ENCODE measurements at regions not wholly inside any gene's neighbourhood (a gene's known extent, or its start where the extent isn't known, plus 50 kb on each side); places are given as distances from the start of the nearest gene placed in this dataset.

GRCh38 chr9:117597977-117598376 is 106.2 kb upstream of the TLR4 start:
- DNase-seq = no peak
- ChIA-PET POLR2A (no interaction called here), CTCF (interaction anchor here (1.3 kb wide), 1 partner anchor 15 kb away, joined by 4 read pairs; no protein-coding TSS in a partner anchor)
- Histone ChIP-seq H2AFZ (ENCODE audit: low read depth) (no peak overlapping the region), H3F3A (replicated peaks; ENCODE audit: insufficient read depth) (no peaks in the 10 kb centered on the region), H4K20me1 (ENCODE audit: insufficient read depth) (no peaks in the 10 kb centered on the region), H3K79me2 (ENCODE audit: insufficient read depth) (no peaks in the 10 kb centered on the region), H3K36me3 (replicated peaks in 1 of 2; ENCODE audit: control insufficient read depth in 1 of 2, insufficient read depth in 2 of 2, low read length in 1 of 2) (no peaks in the 10 kb centered on the region), H3K4me1 (ENCODE audit: control insufficient read depth in 1 of 2, insufficient read depth in 2 of 2, low read depth in 1 of 2, low read length in 1 of 2) (no peaks in the 10 kb centered on the region), H3K4me3 (ENCODE audit: low read depth in 2 of 2, low read length in 1 of 2) (no peak overlapping the region), H3K9me2 (no peaks in the 10 kb centered on the region), H3K27me3 (ENCODE audit: insufficient read depth) (no peaks in the 10 kb centered on the region), H3K9ac (no peak overlapping the region), H3K4me2 (no peak overlapping the region), H3K9me3 (no peaks in the 10 kb centered on the region), H3K27ac (ENCODE audit: low read depth in 2 of 2, low read length in 1 of 2) (no peak overlapping the region)
- TF ChIP-seq CTCF (IDR thresholded peaks at IDR 0.05) = no peak
- no peak for TF ChIP-seq CHD2 (IDR thresholded peaks at IDR 0.05; ENCODE audit: low read length, partially characterized antibody)
- no peak for TF ChIP-seq RFX5 (IDR thresholded peaks at IDR 0.05; ENCODE audit: low read length)
- no peak for TF ChIP-seq RAD21 (IDR thresholded peaks at IDR 0.05; ENCODE audit: low read length)
- TF ChIP-seq NRF1 (IDR thresholded peaks at IDR 0.05; ENCODE audit: low read depth, low read length) = no peak
- TF ChIP-seq ELF1 (IDR thresholded peaks at IDR 0.05) = no peak
- 35% methylated on average over 2 of the region's 2 CpGs for WGBS (ENCODE audit: low lambda C conversion rate)

- no peak for DNase-seq
- Histone ChIP-seq H3K9me3 (no peaks in the 10 kb centered on the region), H3K79me2 (ENCODE audit: insufficient read depth) (no peaks in the 10 kb centered on the region), H3K27me3 (ENCODE audit: insufficient read depth) (no peaks in the 10 kb centered on the region), H3F3A (replicated peaks; ENCODE audit: insufficient read depth) (no peaks in the 10 kb centered on the region), H3K4me3 (ENCODE audit: low read depth in 2 of 2, low read length in 1 of 2) (no peak overlapping the region), H3K27ac (ENCODE audit: low read depth in 2 of 2, low read length in 1 of 2) (no peak overlapping the region), H3K36me3 (replicated peaks in 1 of 2; ENCODE audit: control insufficient read depth in 1 of 2, insufficient read depth in 2 of 2, low read length in 1 of 2) (no peaks in the 10 kb centered on the region), H4K20me1 (ENCODE audit: insufficient read depth) (no peaks in the 10 kb centered on the region), H2AFZ (ENCODE audit: low read depth) (no peak overlapping the region), H3K4me1 (ENCODE audit: control insufficient read depth in 1 of 2, insufficient read depth in 2 of 2, low read depth in 1 of 2, low read length in 1 of 2) (no peaks in the 10 kb centered on the region), H3K9me2 (no peaks in the 10 kb centered on the region), H3K9ac (no peak overlapping the region), H3K4me2 (no peak overlapping the region)
- TF ChIP-seq PBX3 (IDR thresholded peaks at IDR 0.05) (no peak), USF1 (IDR thresholded peaks at IDR 0.05; ENCODE audit: borderline replicate concordance, low read depth) (no peak), CHD2 (IDR thresholded peaks at IDR 0.05; ENCODE audit: low read length, partially characterized antibody) (no peak), POLR2AphosphoS5 (IDR thresholded peaks at IDR 0.05; ENCODE audit: low read depth, low read length) (no peak), FOXM1 (IDR thresholded peaks at IDR 0.05; ENCODE audit: low read depth) (no peak), RCOR1 (IDR thresholded peaks at IDR 0.05; ENCODE audit: low read length) (no peak), EZH2phosphoT487 (IDR thresholded peaks at IDR 0.05; ENCODE audit: borderline replicate concordance, low read depth) (no peak), SMC3 (IDR thresholded peaks at IDR 0.05; ENCODE audit: low read depth, low read length) (no peak), USF2 (IDR thresholded peaks at IDR 0.05; ENCODE audit: borderline replicate concordance, low read depth, low read length) (no peak), RFX5 (IDR thresholded peaks at IDR 0.05; ENCODE audit: low read length) (no peak), RXRA (IDR thresholded peaks at IDR 0.05; ENCODE audit: borderline replicate concordance, low read depth) (no peak)
- 9% methylated on average over 2 of the region's 2 CpGs for WGBS (ENCODE audit: low lambda C conversion rate)
- POLR2A ChIA-PET = no interaction called here
- CTCF ChIA-PET = interaction anchor here (1.3 kb wide), 1 partner anchor 26 kb away, joined by 3 read pairs; no protein-coding TSS in a partner anchor
Observed at GRCh38 chr9:117596678-117597077, 107.5 kb upstream of the TLR4 start.
